Osteocyte (in vitro differentiated cells): ENCODE measurements at regions not wholly inside any gene's neighbourhood (a gene's known extent, or its start where the extent isn't known, plus 50 kb on each side); places are given as distances from the start of the nearest gene placed in this dataset.
"Not testable (repeated sequence)": the region's sequence is repeated elsewhere in the genome, so short reads cannot be mapped to it uniquely, and the experiment has no call there.

Source experiments
- DNase-seq: peaks from one replicate; pipeline ENCODE4 v3.0.0; 2021; ENCODE audit warnings: mixed read lengths; ENCODE audit not compliant: unreplicated experiment; ENCODE audit errors: extremely low spot score
- H3K27ac Mint-ChIP-seq: one replicate; pipeline ENCODE4 v1.8.0; 2021; ENCODE audit warnings: mild to moderate bottlenecking, mixed read lengths; ENCODE audit not compliant: unreplicated experiment
- H3K27me3 Mint-ChIP-seq: one replicate; pipeline ENCODE4 v1.8.0; 2021; ENCODE audit warnings: mixed read lengths; ENCODE audit not compliant: unreplicated experiment
- H3K36me3 Mint-ChIP-seq: one replicate; pipeline ENCODE4 v1.8.0; 2021; ENCODE audit warnings: mixed read lengths; ENCODE audit not compliant: unreplicated experiment
- H3K4me1 Mint-ChIP-seq: one replicate; pipeline ENCODE4 v1.8.0; 2021; ENCODE audit warnings: mixed read lengths; ENCODE audit not compliant: unreplicated experiment
- H3K4me3 Mint-ChIP-seq: one replicate; pipeline ENCODE4 v1.8.0; 2021; ENCODE audit warnings: mild to moderate bottlenecking, moderate library complexity, mixed read lengths; ENCODE audit not compliant: unreplicated experiment
- H3K9me3 Mint-ChIP-seq: one replicate; pipeline ENCODE4 v1.8.0; 2021; ENCODE audit warnings: mixed read lengths; ENCODE audit not compliant: unreplicated experiment
- CTCF ChIP-seq: fragments of 200-600 bp; sonication (generic); IDR thresholded peaks from 2 replicates; pipeline ENCODE4 v1.5.0; 2021; ENCODE audit warnings: antibody characterized with exemption, mild to moderate bottlenecking, moderate library complexity

GRCh38 chr5:124507688-124508087, 238.8 kb downstream of the ZNF608 start:
- peaks cover 9% of the 10 kb centered on the region for H3K4me1 Mint-ChIP-seq
- H3K36me3 Mint-ChIP-seq, result no peaks in the 10 kb centered on the region
- no peak overlapping the region for H3K4me3 Mint-ChIP-seq
- peaks cover 10% of the 10 kb centered on the region for H3K27me3 Mint-ChIP-seq
- no peak overlapping the region for H3K27ac Mint-ChIP-seq
- no peak for DNase-seq
- no peak for TF ChIP-seq CTCF
- no peaks in the 10 kb centered on the region for H3K9me3 Mint-ChIP-seq

GRCh38 chr5:124504081-124504916, 242.1 kb downstream of the ZNF608 start:
- Mint-ChIP-seq H3K4me3 (no peak overlapping the region), H3K9me3 (no peaks in the 10 kb centered on the region), H3K4me1 (peaks cover 9% of the 10 kb centered on the region), H3K36me3 (no peaks in the 10 kb centered on the region), H3K27me3 (no peaks in the 10 kb centered on the region), H3K27ac (peak overlapping the region; percentile 33)
- DNase-seq, result no peak
- TF ChIP-seq CTCF, result no peak

- Mint-ChIP-seq H3K9me3 (no peaks in the 10 kb centered on the region), H3K4me1 (peaks cover 9% of the 10 kb centered on the region), H3K27ac (no peak overlapping the region), H3K36me3 (no peaks in the 10 kb centered on the region), H3K4me3 (no peak overlapping the region), H3K27me3 (no peaks in the 10 kb centered on the region)
- DNase-seq, result no peak
- TF ChIP-seq CTCF, result no peak
Measured at GRCh38 chr5:124502551-124502950, 243.9 kb downstream of the ZNF608 start.

- H3K9me3 Mint-ChIP-seq, H3K36me3 Mint-ChIP-seq, DNase-seq, H3K27me3 Mint-ChIP-seq, H3K4me3 Mint-ChIP-seq, H3K27ac Mint-ChIP-seq: not testable (repeated sequence)
- H3K4me1 Mint-ChIP-seq, result peaks cover 15% of the 10 kb centered on the region
Measured at GRCh38 chr5:124499818-124500217, 246.6 kb downstream of the ZNF608 start.

- H3K4me3 Mint-ChIP-seq, H3K4me1 Mint-ChIP-seq, H3K36me3 Mint-ChIP-seq, H3K9me3 Mint-ChIP-seq, DNase-seq, H3K27ac Mint-ChIP-seq, H3K27me3 Mint-ChIP-seq: not testable (repeated sequence)
Measured at GRCh38 chr5:124496968-124497367, 249.5 kb downstream of the ZNF608 start.

GRCh38 chr5:124494540-124495116, 251.8 kb downstream of the ZNF608 start:
- Mint-ChIP-seq H3K36me3 (peaks cover 3% of the 10 kb centered on the region), H3K4me1 (peaks cover 6% of the 10 kb centered on the region), H3K4me3 (no peak overlapping the region), H3K27ac (no peak overlapping the region), H3K9me3 (peaks cover 12% of the 10 kb centered on the region), H3K27me3 (no peaks in the 10 kb centered on the region)
- no peak for TF ChIP-seq CTCF
- DNase-seq, result no peak
